ENCODE measurements at regions not wholly inside any gene's neighbourhood (a gene's known extent, or its start where the extent isn't known, plus 50 kb on each side); places are given as distances from the start of the nearest gene placed in this dataset.
"Not testable (repeated sequence)": the region's sequence is repeated elsewhere in the genome, so short reads cannot be mapped to it uniquely, and the experiment has no call there.

- DNase-seq, result no peak
Observed at GRCh38 chr20:50435397-50436051, 74.7 kb upstream of the PTPN1 start.

DNA sequence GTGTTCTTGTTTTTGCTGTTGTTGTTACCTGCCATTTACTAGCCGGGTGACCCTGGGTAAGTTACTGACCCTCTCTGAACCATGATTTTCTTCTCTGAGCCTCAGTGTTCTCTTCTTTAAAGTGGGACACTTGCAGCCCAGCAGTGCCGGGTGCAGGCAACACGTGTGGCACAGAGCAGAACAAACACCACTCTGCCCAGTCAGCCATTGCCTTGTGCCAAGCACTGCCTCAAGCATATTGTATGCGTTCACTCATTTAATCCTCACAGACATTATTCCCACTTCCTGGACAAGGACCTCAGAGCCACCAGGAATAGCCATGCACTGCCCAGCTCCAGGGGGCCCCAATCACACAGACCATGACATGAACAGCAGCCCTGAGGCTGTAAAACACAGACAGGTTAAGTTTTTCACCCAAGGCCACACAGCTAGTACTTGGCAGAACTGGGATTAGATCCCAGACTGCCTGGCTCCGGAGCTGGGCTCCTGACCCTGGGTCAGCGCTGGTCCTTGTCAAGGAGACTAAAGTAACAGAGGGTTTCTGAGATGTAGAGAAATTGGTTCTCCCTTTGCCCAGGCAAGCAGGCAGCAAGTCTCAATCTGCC is 74.0 kb upstream of the PTPN1 start:
- no peak for DNase-seq

- no peak for DNase-seq
Observed at GRCh38 chr20:50436696-50437095, 73.5 kb upstream of the PTPN1 start.

GRCh38 chr20:50438986-50439407 is 71.2 kb upstream of the PTPN1 start:
- no peak for DNase-seq

GRCh38 chr20:50439539-50440453 is 70.4 kb upstream of the PTPN1 start:
- DNase-seq, result no peak

DNA sequence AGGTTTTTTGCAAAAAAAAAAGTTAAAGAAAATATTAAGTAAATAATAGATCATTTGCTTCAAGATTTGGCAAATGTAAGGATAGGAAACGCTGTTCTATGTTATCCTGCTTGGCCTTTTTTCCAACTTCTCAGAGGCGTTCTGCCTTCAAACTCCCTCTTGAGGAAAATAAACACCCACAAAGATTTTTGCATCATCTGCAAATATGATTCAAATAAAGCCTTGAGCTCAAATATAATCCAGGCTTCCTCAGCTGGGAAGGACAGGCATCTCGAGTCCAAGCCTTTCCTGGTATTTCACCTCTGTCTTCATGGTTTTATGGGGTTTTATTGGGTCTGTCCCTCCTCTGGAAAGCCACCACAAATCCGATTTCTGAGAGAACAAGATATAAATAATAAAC is 67.7 kb upstream of the PTPN1 start:
- no peak for DNase-seq

DNA sequence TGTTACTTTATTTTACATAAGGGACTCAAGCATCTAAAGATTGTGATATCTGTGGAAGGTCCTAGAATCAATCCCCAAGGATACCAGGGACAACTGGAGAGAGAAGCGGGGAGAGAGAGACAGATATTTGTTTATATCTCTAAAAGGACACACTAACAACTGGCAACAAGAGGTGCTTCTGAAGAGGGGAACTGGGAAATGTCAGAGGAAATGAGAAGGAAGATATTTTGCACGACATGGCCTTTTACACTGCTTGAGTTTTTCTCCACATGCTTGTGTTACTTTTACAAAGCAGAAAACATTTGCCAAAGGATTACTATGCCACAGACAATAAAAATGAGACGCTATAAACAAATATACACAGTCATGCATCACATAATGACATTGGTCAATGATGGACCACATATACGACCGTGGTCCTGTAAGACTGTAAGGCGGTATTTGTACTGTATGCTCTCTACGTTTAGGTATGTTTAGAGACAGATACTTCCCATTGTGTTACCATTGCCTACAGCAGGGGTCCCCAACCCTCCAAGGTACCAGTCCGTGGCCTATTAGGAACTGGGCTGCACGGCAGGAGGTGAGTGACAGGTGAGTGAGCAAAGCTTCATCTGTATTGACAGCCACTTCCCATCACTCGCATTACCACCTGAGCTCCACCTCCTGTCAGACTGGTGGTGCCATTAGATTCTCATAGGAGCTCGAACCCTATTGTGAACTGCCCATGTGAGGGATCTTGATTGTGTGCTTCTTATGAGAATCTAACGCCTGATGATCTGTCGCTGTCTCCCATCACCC is 64.6 kb upstream of the PTPN1 start:
- no peak for DNase-seq

GRCh38 chr20:50446351-50447101 is 63.7 kb upstream of the PTPN1 start:
- no peak for DNase-seq

DNA sequence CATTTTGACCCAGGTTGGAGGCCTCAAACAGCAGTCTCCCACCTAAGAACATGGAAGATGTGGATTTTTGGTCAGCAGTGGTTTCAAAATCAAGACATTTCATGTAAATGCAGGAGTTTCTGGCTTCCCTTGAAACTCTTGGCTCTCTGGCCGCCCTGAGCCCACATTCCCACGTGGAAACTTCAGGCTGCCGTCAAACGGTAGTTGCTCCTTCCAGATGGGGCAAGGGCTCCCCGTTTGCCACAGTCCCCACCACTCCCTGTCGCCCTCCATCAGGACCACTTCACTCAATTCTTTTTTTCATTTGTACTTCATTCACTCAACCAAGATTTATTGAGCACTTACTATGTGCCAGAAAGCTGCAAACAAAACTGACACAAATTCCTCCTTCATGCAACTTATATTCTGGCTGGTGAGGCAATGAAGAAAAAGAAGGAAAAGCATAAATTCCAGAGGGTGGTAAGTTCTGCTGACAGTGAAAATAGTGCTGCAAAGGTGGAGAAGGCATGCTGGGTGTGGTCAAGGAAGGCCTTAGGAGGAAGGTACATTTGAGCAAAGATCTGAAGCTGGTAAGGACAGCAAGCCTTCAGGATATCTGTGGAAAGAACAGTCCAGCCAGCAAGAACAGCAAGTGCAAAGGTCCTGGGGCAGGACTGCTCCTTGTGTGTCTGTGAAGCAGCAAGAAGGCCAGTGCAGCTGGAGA is 62.9 kb upstream of the PTPN1 start:
- no peak for DNase-seq

- DNase-seq, result no peak
Observed at GRCh38 chr20:50447817-50448216, 62.4 kb upstream of the PTPN1 start.

DNA sequence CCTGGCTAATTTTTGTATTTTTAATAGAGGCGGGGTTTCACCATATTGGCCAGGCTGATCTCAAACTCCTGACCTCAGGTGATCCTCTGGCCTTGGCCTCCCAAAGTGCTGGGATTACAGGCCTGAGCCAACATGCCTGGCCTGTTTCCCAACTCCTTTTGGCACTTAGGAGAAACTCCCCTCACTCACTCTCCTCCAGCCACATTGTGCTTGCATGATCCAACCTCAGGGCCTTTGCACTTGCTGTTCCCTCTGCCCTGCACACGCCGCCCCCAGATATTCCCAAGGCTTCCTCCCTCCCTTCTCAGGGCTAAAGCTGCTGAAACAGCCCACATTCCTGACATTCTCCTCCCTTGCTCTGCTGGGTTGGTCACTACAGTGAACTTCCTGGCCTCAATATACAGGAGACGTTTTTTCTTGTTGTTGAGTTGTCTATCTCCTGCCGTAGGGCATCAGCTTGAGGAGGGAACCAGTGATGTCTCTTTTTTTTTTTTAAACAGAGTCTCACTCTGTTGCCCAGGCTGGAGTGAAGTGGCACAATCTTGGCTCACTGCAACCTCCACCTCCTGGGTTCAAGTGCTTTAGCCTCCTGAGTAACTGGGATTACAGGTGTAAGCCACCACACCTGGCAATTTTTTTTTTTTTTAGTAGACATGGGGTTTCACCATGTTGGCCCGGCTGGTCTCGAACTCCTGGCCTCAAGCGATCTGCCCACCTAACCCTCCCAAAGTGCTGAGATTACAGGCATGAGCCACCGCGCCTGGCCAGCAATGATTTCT is 61.4 kb upstream of the PTPN1 start:
- DNase-seq, result not testable (repeated sequence)

- DNase-seq, result no peak
Observed at GRCh38 chr20:50449738-50450492, 60.3 kb upstream of the PTPN1 start.

DNA sequence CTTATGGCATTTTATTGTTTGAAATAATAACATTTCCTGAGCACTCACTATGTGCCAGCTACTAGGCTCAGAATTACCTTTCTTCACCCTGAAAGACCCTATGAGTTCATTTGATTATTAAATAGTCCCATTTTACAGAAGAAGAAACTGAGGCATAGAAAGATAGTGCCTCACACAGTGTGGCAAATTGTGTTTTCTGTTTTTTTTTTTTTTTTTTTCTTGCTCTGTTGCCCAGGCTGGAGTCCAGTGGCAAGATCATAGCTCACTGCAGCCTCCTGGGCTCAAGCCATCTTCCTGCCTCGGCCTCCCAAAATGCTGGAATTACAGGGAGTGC is 59.7 kb upstream of the PTPN1 start:
- no peak for DNase-seq

DNA sequence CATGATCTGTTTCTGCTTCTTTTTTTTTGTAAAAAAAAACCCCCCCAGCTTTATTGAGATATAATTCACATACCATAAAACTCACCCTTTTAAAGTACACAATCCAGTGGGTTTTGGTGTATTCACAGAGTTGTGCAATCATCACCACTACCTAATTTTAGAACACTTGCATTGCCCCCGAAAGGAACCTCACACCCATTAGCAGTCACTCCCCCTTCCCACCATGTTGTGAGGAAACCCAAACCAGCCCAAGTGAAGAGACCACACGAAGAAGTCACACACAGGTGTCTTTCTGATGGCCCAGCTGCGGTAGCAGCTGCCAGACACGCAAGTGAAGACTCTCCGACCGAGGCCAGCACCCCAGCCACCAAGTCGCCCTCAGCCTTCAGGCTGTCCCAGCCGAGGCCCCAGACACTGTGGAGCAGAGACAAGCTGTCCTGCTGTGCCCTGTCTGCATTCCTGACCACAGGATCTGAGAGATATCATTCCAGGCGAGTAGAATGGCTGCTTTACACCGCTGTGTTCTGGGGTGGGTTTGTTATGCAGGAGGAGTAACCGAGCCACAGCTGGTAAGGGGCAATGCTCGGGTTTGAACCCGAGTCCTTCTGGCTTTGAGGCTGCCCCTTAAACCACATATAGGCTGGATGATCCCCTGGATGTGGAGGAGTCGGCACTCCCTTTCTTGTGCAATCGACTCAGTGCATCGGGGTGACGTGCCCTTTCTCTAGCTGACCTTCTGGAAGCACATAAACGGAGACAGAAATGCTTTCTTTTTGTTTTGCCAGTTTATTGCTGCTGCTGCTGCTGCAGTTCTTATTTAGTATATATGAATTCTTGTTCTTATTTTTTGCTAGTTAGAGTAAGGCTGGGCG is 59.1 kb upstream of the PTPN1 start:
- DNase-seq, result peak; percentile 69

- not testable (repeated sequence) for DNase-seq
Observed at GRCh38 chr20:50451792-50452425, 58.3 kb upstream of the PTPN1 start.

DNA sequence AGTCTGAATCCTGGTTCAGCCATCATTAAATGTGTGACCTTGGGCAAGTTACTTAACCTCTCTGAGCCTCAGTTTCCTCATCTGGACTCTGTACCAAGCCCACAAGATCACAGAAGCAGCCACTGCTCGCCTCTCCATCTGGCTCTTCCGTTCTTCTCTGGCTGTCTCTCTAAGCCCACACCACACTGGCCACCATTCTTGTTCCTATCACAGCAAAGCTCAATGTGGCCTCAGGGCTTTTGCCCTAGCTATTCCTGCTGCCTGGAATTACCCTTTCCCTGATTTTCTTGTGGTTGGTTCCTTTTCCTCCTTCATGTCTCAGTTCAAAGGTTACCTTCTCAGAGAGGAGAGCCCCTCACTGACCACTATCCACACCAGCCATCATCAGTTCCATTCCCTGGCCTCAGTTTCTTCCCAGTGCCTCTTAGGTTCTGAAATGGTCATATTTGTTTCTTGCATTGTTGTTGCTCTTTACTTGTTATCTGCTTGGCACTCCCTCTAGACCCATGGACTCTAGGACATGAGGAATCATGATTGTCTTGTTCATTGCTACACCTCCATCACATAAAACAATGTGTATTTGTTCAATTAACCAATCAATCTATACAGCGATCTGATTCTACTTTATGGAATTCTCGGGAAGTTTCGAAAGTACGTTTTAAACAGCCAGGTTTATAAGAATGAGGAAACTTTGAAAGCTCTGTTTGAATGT is 56.5 kb upstream of the PTPN1 start:
- no peak for DNase-seq

DNA sequence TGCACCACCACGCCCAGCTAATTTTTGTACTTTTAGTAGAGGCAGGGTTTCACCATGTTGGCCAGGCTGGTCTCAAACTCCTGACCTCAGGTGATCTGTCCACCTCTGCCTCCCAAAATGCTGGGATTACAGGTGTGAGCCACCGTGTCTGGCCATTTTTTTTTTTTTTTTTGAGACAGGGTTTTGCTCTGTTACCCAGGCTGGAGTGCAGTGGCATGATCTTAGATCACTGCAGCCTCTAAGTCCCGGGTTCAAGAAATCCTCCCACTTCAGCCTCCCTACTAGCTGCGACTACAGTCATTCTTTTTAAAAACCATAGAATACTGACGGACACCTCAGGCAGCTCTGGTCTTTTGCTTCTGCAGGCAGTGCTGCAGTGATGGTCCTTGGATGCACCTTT is 54.9 kb upstream of the PTPN1 start:
- DNase-seq, result not testable (repeated sequence)
